NCI-H345 treated with DMSO at 0.1 percent for 48 hours (cell line): ENCODE measurements at regions not wholly inside any gene's neighbourhood (a gene's known extent, or its start where the extent isn't known, plus 50 kb on each side); places are given as distances from the start of the nearest gene placed in this dataset.
"Not testable (repeated sequence)": the region's sequence is repeated elsewhere in the genome, so short reads cannot be mapped to it uniquely, and the experiment has no call there.

ENCODE experiments used
- DNase-seq: peaks from one replicate; lab custom pipeline; 2025; ENCODE audit not compliant: unreplicated experiment; lab: John Stamatoyannopoulos, UW

DNA sequence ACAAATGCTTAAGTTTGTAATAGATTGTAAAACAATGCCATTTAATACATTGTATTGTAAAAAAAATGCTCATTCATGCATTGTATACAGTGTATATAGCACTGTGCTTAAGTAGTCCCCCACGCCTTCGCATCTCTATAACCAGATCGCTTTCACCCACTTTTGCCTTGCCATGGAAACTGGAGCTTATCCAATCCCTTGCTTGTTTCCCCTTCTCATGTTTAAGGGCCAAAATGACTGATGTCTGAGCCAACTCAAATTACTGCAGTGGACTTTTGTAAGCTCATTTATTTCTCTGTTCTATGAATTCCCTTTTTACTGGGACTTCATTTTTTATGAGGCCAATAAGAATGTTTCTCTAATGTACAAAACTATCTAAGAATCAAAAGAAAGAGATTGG is 730.9 kb upstream of the GJE1 start:
- no peak for DNase-seq

DNA sequence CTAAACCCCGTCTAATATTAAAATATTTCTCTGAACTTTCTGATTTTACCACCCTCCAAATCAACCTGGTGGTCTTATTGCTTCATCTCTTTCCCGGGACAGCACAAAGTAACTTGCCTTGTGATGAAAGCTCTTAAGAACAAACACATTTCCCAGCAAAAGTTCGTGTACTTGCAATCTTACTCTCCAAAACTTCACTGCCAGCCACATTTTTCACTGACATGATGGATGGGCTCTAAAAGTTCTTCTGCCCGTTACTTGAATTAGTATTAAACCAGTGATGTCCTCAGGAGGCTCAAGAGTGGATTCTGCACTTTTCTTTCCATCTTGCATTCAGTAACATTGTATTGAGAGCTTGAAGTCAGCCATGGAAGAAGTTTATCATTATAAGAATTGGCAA is 731.6 kb upstream of the GJE1 start:
- DNase-seq: no peak

DNA sequence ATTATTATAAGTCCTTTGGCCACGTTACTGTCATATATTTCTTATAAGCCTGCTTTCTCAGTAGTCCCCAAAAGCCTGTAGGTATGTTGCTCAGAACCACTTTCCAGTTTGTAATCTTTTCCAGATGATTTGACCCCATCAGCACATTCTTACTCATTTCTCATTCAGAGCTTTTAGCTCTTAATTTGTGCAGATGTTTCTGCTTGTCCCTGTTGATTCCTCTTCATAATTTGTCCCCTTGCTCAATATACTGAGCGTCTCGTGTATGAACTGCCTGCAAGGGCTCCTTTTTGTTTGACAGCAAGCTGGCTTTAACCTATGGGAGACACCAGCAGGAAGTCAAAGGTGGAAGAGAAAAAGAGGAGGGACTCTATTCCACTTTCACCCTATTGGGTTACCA is 733.8 kb upstream of the GJE1 start:
- DNase-seq: no peak

DNA sequence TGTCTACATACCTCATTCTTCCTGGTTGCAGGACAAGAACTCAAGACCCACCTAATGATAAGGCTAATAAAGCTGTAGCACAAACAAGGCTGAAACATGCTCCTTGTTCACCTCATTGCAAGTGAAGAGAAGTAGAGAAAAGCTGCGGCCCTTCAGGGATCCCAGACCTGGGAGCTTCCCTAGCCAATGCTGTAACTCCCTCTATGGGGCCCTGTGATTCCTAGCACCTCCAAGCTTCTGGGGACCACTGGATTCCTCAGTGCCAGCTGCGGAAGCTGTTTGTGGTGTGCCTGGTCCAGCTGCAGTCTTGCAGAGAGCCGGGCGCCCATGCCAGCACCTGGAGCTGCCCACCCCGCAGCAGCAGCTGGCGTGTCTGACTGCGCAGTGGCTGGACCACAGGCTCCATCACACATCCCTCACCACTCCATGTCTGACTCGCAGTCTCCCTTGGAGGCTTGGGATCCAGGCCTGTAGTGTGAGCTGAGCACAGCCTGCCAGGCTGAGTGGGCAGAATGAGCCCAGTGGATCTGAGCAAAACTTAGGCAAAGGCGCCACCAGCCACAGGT is 737.2 kb upstream of the GJE1 start:
- DNase-seq: no peak

DNA sequence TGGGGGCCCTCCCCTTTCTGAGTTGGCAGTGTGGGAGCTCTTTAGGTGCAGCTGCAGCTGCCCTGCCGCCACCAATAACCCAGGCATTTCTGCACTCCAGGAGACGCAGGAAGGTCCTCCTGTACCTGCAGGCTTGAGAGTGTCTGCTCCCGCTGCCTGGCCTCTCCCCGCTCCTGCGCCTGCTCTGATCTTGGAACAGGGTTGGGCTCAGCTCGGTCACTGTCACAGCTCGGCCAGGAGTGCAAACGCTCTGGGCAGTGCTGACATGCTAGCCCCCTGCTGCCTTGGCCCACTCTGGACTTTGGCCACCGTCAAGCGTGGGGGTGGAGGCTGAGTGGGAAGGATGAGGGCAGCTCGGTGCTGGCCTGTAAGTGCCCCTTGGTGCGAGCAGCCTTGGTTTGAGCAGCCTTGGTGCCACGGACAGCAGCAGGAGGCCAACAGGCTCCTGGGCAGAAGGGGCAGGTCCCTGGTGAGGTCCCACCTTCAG is 738.1 kb upstream of the GJE1 start:
- no peak for DNase-seq

DNA sequence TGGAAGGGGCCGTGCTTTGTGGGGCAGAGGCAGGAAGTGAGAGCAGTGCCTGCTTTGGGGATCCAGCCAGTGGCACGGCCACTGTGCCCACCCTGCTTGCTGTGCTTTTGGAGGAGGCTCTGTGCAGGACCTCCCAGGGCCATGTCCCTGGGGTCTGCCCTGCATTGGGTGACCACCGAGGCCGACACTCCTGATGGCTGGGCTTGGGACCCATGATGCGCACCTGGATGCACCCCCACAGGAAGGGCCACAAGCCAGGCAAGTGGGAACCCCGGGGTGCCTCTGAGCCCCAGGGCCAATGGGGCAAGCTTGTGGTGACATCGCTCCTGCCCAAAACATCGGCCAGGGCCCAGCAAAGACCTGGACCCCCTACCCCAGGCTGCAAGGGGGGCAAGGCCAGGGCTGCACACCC is 738.6 kb upstream of the GJE1 start:
- DNase-seq: no peak

DNA sequence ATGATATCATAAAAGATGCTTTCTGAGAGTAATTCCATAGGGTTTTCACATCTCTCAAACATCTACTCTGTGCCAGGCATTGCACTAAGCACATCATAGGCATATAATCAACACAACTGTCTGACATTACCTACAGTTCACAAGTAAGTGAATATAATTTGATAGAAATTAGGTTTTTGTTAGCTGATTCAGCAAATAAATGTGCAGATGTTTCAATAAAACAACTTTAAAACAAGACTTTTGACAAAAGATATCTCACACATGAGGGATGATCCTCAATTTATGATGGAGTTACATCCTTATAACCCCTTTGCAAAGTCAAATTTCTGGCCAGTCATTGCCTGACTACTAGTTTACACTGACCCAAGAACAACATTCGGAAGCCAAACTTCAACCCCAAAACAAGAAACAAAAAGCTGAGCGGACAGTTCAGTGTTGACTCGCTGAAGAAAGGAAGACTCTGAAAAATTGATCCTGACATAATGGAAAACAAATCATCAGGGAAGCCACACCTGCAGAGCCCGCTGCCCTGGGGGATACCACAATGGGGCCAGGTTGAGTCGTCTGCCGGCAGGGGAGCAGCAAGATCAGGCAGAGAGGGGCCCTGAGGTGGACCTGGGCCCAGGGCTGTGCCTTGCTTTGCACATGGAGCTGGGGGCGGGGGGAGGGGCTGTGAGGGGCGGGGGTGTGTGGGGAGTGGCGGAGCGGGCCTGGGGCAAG is 739.2 kb upstream of the GJE1 start:
- DNase-seq: no peak

DNA sequence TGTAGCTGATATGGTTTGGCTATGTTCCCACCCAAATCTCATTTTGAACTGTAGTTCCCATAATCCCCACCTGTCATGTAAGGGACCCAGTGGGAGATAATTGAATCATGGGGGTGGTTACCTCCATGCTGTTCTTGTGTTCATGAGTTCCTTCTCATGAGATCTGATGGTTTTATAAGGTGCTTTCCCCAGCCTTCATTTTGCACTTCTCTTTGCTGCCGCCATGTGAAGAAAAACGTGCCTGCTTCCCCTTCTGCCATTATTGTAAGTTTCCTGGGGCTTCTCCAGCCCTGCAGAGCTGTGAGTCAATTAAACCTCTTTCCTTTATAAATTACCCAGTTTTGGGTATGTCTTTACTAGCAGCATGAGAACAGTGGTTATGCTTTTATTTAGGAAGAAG is 741.6 kb upstream of the GJE1 start:
- not testable (repeated sequence) for DNase-seq

DNA sequence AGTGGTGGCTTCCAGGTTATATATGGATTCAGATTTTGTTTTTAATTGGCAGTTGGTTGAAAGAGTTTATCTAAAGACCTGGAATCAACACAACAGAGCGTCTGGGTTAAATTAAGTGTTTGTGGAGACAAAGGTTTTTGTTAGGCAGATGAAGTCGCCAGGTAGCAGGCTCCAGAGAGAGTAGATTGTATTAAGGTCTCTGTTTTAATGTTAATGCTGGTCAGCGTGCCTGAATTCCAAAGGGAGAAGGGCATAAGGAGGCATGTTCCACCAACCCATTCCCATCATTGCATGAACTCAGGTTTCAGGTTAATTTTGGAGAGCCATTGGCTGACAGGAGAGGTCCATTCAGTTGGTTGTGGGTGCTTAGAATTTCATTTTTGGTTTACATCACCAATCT is 744.1 kb upstream of the GJE1 start:
- DNase-seq: no peak

DNA sequence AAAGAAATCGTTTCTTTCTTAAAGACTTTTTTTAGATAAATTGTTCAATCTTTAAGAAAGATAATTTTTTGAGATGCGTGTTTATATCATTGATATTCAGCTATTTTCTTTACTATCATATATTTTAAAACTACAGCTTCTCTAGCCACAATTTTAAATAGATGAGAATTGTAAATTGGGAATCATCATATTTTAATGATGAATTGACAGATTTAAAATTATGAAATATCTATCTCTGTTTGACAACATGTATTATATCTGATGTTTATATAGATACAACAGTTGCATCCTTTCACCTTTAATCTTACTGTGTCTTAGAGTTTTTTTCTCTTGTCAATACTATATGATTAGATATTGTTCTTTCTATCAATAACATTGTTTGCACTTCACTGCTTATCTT is 762.3 kb upstream of the GJE1 start:
- DNase-seq: no peak

DNA sequence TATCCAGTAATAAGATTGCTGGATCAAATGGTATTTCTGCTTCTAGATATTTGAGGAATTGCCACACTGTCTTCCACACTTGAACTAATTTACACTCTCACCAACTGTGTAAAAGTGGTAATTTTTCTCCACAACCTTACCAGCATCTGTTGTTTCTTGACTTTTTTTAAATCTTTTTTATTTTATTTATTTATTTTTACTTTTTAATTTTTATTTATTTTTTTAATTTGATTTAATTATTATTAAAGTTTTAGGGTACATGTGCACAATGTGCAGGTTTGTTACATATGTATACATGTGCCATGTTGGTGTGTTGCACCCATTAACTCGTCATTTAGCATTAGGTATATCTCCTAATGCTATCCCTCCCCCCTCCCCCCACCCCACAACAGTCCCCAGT is 765.9 kb upstream of the GJE1 start:
- DNase-seq: not testable (repeated sequence)

DNA sequence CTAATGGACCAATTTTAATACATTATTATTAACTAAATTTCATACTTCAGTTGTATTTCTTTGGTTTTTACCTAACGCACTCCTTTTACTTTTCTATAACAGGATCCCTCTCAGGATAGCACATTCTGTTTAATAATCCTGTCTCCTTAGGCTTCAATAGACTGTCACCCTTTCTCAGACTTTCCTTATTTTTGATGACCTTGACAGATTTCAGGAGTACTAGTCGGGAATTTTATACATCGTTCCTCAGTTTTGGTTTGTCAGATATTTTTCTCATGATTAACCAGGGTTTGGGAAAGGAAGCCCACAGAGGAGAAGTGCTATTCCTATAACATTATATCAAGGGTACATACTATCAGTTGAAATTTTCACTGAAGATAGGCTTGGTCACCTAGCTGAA is 768.0 kb upstream of the GJE1 start:
- no peak for DNase-seq

DNA sequence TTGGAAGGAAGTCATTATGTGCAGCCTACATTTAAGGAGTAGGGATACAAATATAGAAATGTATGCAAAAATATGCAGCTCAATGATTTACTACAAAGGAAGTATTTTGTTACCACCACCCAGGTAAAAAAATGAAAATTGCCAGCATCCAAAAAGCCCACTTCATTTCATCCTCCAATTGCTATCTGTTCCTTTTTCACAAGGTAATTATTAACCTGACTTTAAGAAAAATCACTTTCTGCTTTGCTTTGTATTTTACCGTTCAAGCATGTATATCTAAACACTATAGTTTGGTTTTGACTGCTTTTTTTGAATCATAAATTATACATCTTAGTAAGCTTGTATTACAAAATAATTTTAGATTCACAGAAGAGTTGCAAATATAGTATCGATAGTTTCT is 768.5 kb upstream of the GJE1 start:
- no peak for DNase-seq

DNA sequence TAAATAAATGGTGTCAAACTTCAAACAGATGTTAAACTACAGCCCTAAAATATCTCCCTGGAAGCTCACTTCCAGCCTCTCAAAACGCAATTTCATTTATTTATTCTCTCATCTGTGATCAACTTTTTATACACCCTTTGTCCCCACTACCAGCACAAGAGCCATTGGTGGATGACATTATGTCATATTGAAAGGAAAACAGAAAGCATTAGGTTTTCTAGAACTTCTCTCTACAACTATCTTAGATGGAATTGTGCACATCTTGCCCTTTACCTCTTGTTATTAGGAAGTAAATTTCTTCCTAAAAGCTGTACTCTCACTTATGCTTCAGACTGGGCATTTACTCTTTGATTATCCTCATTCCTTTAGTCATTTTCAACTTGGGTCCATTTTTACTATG is 771.2 kb upstream of the GJE1 start:
- DNase-seq: no peak

DNA sequence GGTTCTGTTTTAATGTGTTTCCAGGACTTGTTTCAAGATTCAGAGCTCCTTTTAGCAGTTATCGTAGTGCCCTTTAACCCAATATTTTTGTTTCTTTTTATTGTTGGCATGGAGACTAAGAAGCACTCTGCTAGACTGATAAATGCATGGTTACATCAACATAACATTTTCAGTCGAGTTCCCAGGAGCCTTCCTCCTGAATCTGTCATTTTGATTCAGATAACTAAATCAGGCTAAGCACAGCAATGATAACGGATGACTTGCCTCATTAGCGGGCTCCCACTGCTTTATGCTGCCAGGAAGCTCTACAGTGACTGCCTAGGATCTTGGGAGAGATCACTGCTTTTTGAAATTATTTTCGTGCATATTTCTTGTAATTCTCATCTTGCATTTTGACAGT is 772.8 kb upstream of the GJE1 start:
- DNase-seq: no peak

DNA sequence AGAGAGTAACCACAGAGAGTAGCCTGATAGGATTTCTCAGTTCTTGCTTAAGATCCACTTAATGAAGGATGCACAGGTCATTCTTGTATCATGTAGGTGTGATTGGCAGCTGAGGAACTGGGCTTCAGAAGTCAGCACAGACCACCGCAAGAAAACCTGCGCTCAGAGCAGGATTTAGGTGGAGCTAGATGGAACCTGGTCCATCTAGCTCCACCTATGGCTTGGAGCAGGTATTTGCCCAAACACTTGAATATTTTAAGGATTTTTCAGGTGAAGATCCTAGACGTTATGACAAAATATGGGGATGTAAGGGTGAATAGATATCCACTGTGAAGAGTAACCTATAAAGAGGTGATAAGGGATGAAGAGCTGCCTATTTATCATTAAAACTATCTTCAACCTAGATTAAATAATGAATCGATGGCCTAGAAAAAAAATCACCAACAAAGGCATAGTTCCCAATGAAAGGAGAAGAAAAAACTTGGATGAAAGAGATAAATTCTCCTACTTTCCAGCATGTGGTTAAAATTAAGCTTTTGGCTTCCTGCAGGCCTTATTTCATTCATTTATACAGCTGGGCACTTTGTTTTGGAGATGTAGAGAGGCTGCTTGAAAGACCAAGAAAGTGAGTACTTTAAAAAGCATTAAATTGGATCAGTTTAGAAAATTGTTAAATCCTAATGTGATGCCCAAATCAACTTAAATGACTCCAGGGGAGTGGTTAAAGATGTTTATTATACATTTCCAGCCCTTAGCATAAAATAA is 778.4 kb upstream of the GJE1 start:
- no peak for DNase-seq

DNA sequence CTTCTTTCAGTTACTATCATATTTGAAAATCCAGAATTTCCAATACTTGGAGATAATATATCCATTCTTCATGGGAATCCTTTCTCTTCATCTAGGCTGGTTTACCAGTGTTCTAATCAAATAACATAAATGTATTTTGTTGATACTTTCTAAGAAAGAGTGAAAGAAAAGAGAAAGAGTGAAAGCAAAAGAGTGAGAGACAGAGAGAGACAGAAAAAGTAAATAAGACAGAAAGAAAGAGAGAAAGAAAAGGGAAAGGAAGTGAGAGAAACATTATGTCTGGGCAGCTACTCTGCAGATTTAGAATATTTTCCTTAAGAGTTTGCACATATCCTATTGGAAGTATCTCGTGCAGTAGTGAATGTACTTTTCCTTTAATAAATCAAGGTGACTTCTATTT is 781.0 kb upstream of the GJE1 start:
- DNase-seq: no peak

DNA sequence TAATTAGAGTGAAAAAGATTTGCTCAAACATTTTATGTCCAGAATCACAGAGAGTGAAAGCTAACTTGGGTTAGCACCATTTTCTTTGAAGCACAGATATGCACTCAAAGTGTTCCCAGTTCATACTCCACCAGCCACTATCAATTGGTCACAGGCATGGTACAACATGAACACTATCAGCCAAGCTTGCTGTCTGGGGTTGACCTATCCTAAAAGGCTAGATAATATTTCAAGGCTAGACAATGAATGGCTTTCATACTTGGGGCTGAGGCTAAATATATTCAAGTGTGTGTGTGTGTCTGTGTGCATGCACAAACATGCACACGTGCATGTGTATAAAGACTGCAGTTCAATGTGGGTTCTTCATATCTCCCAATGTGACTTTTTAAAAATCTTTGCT is 783.0 kb upstream of the GJE1 start:
- DNase-seq: no peak

DNA sequence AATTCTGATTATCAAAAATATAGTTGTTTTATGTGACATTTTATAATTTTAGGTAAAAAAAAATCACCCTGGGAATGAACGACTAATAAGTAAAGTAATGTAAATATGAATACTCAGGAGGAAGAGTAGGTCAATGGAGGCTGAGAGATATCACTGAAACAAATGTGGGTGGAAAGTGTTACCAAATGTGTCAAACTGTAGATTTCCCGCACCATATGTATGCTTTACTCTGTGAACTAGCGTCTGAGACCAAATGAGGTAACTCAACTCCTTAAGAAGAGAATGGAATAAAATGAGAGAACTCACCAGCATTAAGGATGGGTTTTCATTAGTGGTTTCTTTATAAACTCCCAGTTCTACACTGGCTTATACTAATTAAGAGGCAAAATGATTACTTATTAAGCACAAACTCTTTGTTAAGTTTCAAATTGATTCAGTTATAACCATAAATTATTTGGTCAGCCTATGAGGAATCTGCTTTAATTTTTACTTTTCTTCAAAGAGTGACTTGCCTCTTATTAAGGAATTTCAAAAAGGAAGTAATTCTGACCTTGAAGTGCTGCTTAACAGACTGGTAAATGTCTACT is 784.7 kb upstream of the GJE1 start:
- DNase-seq: no peak

DNA sequence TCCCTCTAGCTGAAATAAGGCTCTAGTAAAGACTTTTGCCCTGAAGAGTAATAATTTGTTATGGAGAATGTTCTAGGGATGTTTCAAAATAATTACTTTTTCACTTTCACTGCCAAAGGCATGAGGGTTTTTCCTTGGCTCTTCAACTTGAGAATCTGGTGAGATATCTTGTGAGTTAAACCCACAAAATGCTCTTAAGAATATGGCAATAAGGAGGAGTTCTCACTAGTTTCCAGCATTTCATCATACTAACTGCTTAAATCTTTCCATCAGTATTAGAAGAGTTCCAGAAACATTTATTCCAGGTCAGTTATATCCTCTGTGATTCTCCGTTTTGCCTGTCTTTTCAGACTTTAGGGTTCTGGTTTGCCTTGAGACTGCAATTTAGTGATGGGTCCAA is 785.6 kb upstream of the GJE1 start:
- no peak for DNase-seq

DNA sequence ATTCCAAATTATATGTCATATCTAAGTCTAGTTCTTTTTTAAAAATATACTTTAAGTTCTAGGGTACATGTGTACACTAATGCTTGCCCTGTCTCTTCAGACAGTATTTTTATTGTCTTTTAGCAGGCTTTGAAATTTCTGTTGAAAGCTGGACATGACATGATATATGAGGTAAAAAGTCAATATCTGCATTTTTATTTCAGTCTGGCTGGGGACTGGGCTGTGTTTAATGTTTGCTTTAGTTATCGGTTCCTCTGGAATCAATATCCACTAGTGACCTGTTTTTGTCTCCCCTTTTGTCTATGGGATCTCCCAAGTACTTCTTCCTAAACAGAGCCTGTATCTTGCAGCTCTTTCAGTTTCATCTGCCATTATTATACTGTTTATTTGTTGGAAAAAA is 786.2 kb upstream of the GJE1 start:
- no peak for DNase-seq

DNA sequence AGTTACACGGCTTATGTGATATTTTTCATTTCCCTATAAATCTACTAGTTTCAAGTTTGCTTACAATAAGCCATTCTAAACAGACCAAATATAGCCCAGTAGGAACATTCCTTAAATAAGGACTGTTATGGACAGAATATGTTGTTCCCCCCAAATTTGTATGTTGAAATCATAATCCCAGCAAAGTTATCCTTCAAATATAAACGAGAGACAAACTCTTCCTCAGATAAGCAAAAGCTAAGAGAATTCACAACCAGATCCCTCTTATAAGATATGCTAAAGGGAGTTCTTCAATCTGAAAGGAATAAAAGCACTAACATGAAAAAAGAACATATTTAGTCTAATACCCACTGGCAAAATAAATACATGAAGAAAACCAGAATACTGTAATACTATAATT is 795.5 kb upstream of the GJE1 start:
- DNase-seq: no peak
